ENCODE measurements at regions not wholly inside any gene's neighbourhood (a gene's known extent, or its start where the extent isn't known, plus 50 kb on each side); places are given as distances from the start of the nearest gene placed in this dataset.

DNA sequence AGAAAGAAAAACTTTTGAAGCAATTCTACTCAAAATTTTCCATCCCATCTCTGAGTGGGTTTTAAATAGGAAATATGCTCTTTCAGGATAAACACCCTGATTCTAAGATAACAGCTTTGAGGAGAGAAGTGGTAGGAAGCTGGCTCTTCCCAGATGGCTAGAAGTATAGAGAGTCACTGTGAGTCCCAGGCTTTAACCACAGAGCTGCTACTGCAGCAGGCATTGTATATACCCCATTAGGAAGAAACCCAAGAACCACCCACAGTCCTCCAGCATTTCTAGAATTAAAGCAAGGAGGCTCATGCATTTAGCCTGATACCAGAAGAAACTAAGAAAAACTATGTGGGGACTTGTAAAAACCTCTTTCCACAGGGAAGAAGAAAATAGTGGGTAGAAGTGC lies 1405.6 kb upstream of the TENM4 start:
- H3K27ac ChIP-seq, result no peak overlapping the region
- H3K36me3 ChIP-seq, result no peaks in the 10 kb centered on the region
- intact Hi-C loops (cut with DNase I), result no loop called here
- H3K4me1 ChIP-seq, result no peaks in the 10 kb centered on the region
- H3K9me3 ChIP-seq, result no peaks in the 10 kb centered on the region
- H3K4me3 ChIP-seq, result no peak overlapping the region
- ATAC-seq (no peak), DNase-seq (no peak)
- no peaks in the 10 kb centered on the region for H3K27me3 ChIP-seq
- TF ChIP-seq, protein P1, sequence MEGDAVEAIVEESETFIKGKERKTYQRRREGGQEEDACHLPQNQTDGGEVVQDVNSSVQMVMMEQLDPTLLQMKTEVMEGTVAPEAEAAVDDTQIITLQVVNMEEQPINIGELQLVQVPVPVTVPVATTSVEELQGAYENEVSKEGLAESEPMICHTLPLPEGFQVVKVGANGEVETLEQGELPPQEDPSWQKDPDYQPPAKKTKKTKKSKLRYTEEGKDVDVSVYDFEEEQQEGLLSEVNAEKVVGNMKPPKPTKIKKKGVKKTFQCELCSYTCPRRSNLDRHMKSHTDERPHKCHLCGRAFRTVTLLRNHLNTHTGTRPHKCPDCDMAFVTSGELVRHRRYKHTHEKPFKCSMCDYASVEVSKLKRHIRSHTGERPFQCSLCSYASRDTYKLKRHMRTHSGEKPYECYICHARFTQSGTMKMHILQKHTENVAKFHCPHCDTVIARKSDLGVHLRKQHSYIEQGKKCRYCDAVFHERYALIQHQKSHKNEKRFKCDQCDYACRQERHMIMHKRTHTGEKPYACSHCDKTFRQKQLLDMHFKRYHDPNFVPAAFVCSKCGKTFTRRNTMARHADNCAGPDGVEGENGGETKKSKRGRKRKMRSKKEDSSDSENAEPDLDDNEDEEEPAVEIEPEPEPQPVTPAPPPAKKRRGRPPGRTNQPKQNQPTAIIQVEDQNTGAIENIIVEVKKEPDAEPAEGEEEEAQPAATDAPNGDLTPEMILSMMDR (IDR thresholded peaks at IDR 0.05), result no peak
- no peak for TF ChIP-seq POLR2A (IDR thresholded peaks at IDR 0.05)

DNA sequence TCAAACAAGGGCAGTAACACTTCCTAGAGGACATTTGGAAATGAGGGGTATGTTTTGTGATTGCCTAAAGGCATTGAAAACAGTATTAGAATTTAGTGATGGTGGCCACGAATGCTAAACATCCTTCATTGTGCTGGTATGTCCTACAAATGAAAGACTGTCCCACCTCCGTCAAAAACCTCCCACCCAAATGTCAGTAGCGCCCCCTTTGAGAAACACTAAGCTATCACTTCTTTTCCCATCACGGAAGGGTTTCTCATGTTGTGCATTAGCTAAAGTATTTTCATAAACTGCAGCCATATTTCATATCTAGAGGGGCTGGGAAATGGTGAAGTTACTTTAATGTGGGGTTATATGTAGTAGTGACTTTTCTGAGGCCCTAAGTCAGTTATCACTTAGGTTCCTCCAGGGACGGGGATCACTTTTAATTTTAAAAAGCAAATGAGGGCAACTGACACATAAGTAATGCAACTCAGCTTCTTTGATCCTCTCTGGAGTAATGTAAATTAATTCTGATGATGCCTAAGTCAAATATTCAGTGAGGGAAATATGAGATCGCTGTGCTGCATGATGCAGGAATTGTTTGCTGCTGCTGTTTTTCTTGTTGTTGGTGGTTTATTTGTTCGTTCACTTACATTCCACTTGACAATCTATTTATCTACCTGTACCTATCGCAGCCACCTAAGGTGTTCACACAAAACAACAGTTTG lies 1403.4 kb upstream of the TENM4 start:
- WGBS, 4 donors, result 84 to 86% (median 85%) methylated on average over 8 of the region's 8 CpGs
- Histone ChIP-seq H3K4me3 (no peak overlapping the region), H3K4me1 (no peaks in the 10 kb centered on the region), H3K27ac (no peak overlapping the region), H3K36me3 (no peaks in the 10 kb centered on the region), H3K27me3 (no peaks in the 10 kb centered on the region), H3K9me3 (no peaks in the 10 kb centered on the region)
- TF ChIP-seq POLR2A (IDR thresholded peaks at IDR 0.05), result no peak
- TF ChIP-seq, protein P1 (IDR thresholded peaks at IDR 0.05), result no peak
- no peak for DNase-seq
- no peak for ATAC-seq
- intact Hi-C loops (cut with DNase I), result no loop called here

DNA sequence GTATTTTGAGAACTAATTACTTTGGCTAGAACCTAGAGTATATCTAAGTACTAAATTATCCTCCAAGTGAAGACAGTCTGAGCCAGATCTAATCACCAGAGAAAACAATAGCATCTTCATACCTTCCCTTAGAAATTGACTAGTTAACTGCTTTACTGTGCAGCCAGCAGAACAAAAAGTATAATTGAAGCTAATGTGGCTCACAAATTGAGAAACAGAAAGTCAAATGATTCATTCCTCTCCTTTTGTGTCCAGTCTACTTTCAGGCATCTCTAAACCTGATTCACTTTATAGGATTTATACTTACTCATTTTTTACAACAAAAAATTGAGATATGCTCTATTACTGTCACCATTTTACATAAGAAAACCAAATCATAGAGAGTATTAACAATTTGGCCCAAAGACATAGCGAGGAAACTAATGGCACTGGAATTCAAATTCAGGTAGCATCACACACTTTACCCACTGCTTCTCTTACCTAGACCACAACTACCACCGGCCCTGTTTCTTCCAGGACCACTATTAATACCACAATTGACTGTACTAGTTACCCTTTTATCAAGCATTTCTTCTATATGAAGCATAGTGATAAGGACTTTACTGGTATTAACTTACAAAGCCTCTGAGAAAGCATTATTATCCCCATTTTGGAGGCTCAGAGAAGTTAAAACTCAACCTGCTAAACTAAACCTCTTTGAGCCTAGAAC lies 1402.6 kb upstream of the TENM4 start:
- intact Hi-C loops (cut with DNase I), result no loop called here
- no peak overlapping the region for H3K27ac ChIP-seq
- H3K27me3 ChIP-seq, result no peaks in the 10 kb centered on the region
- no peaks in the 10 kb centered on the region for H3K4me1 ChIP-seq
- WGBS, 4 donors, result 88 to 94% (median 91%) methylated on average over 2 of the region's 2 CpGs
- no peaks in the 10 kb centered on the region for H3K9me3 ChIP-seq
- ATAC-seq (no peak), DNase-seq (no peak)
- H3K36me3 ChIP-seq, result no peaks in the 10 kb centered on the region
- TF ChIP-seq, protein P1 (IDR thresholded peaks at IDR 0.05), result no peak
- no peak for TF ChIP-seq POLR2A (IDR thresholded peaks at IDR 0.05)
- no peak overlapping the region for H3K4me3 ChIP-seq

DNA sequence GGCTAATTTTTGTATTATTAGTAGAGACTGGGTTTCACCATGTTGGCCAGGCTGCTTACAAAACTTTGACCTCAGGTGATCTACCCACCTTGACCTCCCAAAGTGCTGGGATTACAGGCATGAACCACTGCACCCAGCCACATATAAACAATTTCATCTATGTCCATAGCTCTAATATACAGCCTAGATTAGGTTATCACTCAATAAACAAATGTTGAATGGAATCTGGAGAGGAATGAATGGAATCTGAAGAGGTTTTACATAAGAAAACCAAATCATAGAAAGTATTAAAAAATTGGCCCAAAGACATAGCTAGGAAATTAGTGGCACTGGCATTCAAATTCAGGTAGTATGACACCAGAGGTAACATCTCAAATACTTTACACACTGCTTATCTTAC lies 1401.4 kb upstream of the TENM4 start:
- Histone ChIP-seq H3K27me3 (no peaks in the 10 kb centered on the region), H3K36me3 (no peaks in the 10 kb centered on the region), H3K4me1 (no peaks in the 10 kb centered on the region), H3K9me3 (no peaks in the 10 kb centered on the region), H3K4me3 (no peak overlapping the region), H3K27ac (no peak overlapping the region)
- intact Hi-C loops (cut with DNase I), result no loop called here
- ATAC-seq, result no peak
- no peak for DNase-seq
- TF ChIP-seq, protein P1 (IDR thresholded peaks at IDR 0.05), result no peak
- TF ChIP-seq POLR2A (IDR thresholded peaks at IDR 0.05), result no peak

Data from heart left ventricle (tissue), 16 donors.